A549 (cell line): ENCODE measurements at regions not wholly inside any gene's neighbourhood (a gene's known extent, or its start where the extent isn't known, plus 50 kb on each side); places are given as distances from the start of the nearest gene placed in this dataset.

ENCODE experiments used
- CTCF ChIP-seq: fragments of >200 bp; sonication (Bioruptor Twin); formaldehyde crosslinking; IDR thresholded peaks from 3 replicates; pipeline ENCODE4 v1.5.1; 2016
- MYC ChIP-seq: IDR thresholded peaks from 2 replicates; pipeline ENCODE4 v1.6.1; 2012; ENCODE audit warnings: mild to moderate bottlenecking, inconsistent platforms, low read length, improper control_type of control experiment, borderline replicate concordance
- POLR2A ChIP-seq: IDR thresholded peaks from 2 replicates; pipeline ENCODE4 v1.6.1; 2012; ENCODE audit warnings: mild to moderate bottlenecking, low read length
- RAD21 ChIP-seq, 2 experiments: fragments of >200 bp in 1 of 2; sonication (Bioruptor Twin) in 1 of 2; formaldehyde crosslinking in 1 of 2; IDR thresholded peaks in 1 of 2; conservative IDR thresholded peaks in 1 of 2; 2 replicates in 1 of 2; 3 replicates in 1 of 2; pipeline ENCODE4 v1.6.1; 2012 to 2018; ENCODE audit warnings: inconsistent platforms in 1 of 2
- REST ChIP-seq: fragments of 200-600 bp; sonication (generic); IDR thresholded peaks from 2 replicates; pipeline ENCODE4 v1.6.1; 2016; ENCODE audit warnings: antibody characterized with exemption, mild to moderate bottlenecking, moderate library complexity
- RNF2 ChIP-seq: fragments of 200-600 bp; sonication (generic); IDR thresholded peaks from 2 replicates; pipeline ENCODE4 v1.6.1; 2016; ENCODE audit warnings: low read depth, mild to moderate bottlenecking, antibody characterized with exemption, moderate library complexity, borderline replicate concordance
- ZC3H11A ChIP-seq: fragments of 450-650 bp; IDR thresholded peaks from 2 replicates; pipeline ENCODE4 v1.6.1; 2014; ENCODE audit warnings: antibody characterized with exemption, mild to moderate bottlenecking

GRCh38 chr4:176437756-176438155 lies 118.0 kb downstream of the SPCS3 start:
- TF ChIP-seq REST (no peak), RNF2 (no peak), MYC (no peak), RAD21 (conservative IDR thresholded peaks at IDR 0.05 in 1 of 2, IDR thresholded peaks at IDR 0.05 in 1 of 2) (no peak), POLR2A (no peak), ZC3H11A (no peak), CTCF (no peak)
